OCI-LY1 (cell line): ENCODE measurements at regions not wholly inside any gene's neighbourhood (a gene's known extent, or its start where the extent isn't known, plus 50 kb on each side); places are given as distances from the start of the nearest gene placed in this dataset.

Experiments
- H2AFZ ChIP-seq: fragments of 200-600 bp; sonication (generic), shearing (Covaris generic); 2 replicates; pipeline ENCODE4 v1.6.0; 2014; ENCODE audit warnings: antibody characterized with exemption, mild to moderate bottlenecking, low read length
- H3F3A ChIP-seq: fragments of 200-600 bp; sonication (generic), shearing (Covaris generic); 2 replicates; pipeline ENCODE4 v1.6.0; 2014; ENCODE audit warnings: mild to moderate bottlenecking, antibody characterized with exemption, low read length, moderate library complexity; ENCODE audit not compliant: insufficient read depth
- H3K27ac ChIP-seq: fragments of 200-600 bp; sonication (generic); 2 replicates; pipeline ENCODE4 v1.5.1; 2014; ENCODE audit warnings: low read length, mixed run types, mild to moderate bottlenecking, low read depth; ENCODE audit not compliant: poor library complexity, severe bottlenecking
- H3K27me3 ChIP-seq: fragments of 200-600 bp; sonication (generic); 2 replicates; pipeline ENCODE4 v1.6.0; 2014; ENCODE audit warnings: antibody characterized with exemption, mild to moderate bottlenecking, low read length, moderate library complexity; ENCODE audit not compliant: insufficient read depth
- H3K36me3 ChIP-seq: fragments of 200-600 bp; sonication (generic); 2 replicates; pipeline ENCODE4 v1.6.1; 2014; ENCODE audit warnings: mild to moderate bottlenecking, antibody characterized with exemption, low read length, moderate library complexity, mixed read lengths; ENCODE audit not compliant: insufficient read depth
- H3K4me1 ChIP-seq: fragments of 200-600 bp; sonication (generic); 2 replicates; pipeline ENCODE4 v1.5.1; 2014; ENCODE audit warnings: mild to moderate bottlenecking, low read length, moderate library complexity; ENCODE audit not compliant: insufficient read depth, severe bottlenecking
- H3K4me2 ChIP-seq: fragments of 200-600 bp; sonication (generic), shearing (Covaris generic); 2 replicates; pipeline ENCODE4 v1.6.1; 2014; ENCODE audit warnings: low read length
- H3K4me3 ChIP-seq: fragments of 200-600 bp; sonication (generic); 2 replicates; pipeline ENCODE4 v1.5.1; 2014; ENCODE audit warnings: low read length, low read depth, mild to moderate bottlenecking, mixed read lengths; ENCODE audit not compliant: poor library complexity, severe bottlenecking
- H3K79me2 ChIP-seq: fragments of 200-600 bp; shearing (Covaris generic); 2 replicates; pipeline ENCODE4 v1.6.1; 2016; ENCODE audit warnings: mixed run types, low read length, mixed read lengths; ENCODE audit not compliant: insufficient read depth
- H3K9ac ChIP-seq: fragments of 200-600 bp; sonication (generic), shearing (Covaris generic); 2 replicates; pipeline ENCODE4 v1.6.1; 2014; ENCODE audit warnings: mild to moderate bottlenecking, low read length, mixed read lengths
- H3K9me2 ChIP-seq: fragments of 200-600 bp; sonication (generic), shearing (Covaris generic); 2 replicates; pipeline ENCODE4 v1.6.1; 2014; ENCODE audit warnings: low read depth, mild to moderate bottlenecking, low read length, mixed read lengths
- H3K9me3 ChIP-seq: fragments of 200-600 bp; shearing (Covaris generic); 2 replicates; pipeline ENCODE4 v1.6.1; 2014; ENCODE audit warnings: low read length, mixed read lengths
- H4K20me1 ChIP-seq: fragments of 200-600 bp; sonication (generic), shearing (Covaris generic); 2 replicates; pipeline ENCODE4 v1.6.0; 2016; ENCODE audit warnings: mild to moderate bottlenecking, low read length; ENCODE audit not compliant: insufficient read depth
- EZH2 ChIP-seq: fragments of 200-600 bp; sonication (generic), shearing (Covaris generic); IDR thresholded peaks from 2 replicates; pipeline ENCODE4 v1.8.0; 2017; ENCODE audit warnings: borderline replicate concordance, mixed run types, mild to moderate bottlenecking, antibody characterized with exemption, low read length, moderate library complexity, mixed read lengths
- TF ChIP-seq, protein P1 (sequence below): fragments of 200-600 bp; sonication (generic), shearing (Covaris generic); IDR thresholded peaks from 2 replicates; pipeline ENCODE4 v1.5.1; 2017; ENCODE audit warnings: mild to moderate bottlenecking, antibody characterized with exemption, low read length, moderate library complexity, mixed read lengths

DNA sequence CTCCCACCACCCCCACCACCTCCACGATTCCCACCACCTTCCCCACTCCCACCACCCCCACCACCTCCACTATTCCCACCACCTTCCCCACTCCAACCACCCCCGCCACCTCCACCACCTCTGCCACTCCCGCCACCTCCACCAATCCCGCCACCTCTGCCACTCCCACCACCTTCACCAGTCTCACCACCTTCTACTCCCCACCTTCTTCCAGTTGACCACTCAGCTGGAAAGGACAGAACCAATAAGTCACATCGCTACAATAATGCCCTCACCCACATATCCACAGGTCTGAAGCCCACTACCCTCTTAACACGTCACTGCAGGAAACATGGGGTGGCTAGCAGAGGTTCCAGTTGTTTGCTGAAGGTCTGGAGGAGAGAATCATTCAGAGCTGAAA, 93.5 kb upstream of the PAX2 start:
- no peaks in the 10 kb centered on the region for H3K4me1 ChIP-seq
- H3K9me2 ChIP-seq = no peaks in the 10 kb centered on the region
- no peaks in the 10 kb centered on the region for H3K27me3 ChIP-seq
- TF ChIP-seq, protein P1, sequence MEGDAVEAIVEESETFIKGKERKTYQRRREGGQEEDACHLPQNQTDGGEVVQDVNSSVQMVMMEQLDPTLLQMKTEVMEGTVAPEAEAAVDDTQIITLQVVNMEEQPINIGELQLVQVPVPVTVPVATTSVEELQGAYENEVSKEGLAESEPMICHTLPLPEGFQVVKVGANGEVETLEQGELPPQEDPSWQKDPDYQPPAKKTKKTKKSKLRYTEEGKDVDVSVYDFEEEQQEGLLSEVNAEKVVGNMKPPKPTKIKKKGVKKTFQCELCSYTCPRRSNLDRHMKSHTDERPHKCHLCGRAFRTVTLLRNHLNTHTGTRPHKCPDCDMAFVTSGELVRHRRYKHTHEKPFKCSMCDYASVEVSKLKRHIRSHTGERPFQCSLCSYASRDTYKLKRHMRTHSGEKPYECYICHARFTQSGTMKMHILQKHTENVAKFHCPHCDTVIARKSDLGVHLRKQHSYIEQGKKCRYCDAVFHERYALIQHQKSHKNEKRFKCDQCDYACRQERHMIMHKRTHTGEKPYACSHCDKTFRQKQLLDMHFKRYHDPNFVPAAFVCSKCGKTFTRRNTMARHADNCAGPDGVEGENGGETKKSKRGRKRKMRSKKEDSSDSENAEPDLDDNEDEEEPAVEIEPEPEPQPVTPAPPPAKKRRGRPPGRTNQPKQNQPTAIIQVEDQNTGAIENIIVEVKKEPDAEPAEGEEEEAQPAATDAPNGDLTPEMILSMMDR = no peak
- TF ChIP-seq EZH2 = no peak
- H2AFZ ChIP-seq = no peak overlapping the region
- no peak overlapping the region for H3K9ac ChIP-seq
- H3F3A ChIP-seq = no peaks in the 10 kb centered on the region
- H3K9me3 ChIP-seq = no peaks in the 10 kb centered on the region
- H3K36me3 ChIP-seq = no peaks in the 10 kb centered on the region
- no peak overlapping the region for H3K27ac ChIP-seq
- no peaks in the 10 kb centered on the region for H4K20me1 ChIP-seq
- no peak overlapping the region for H3K4me3 ChIP-seq
- H3K4me2 ChIP-seq = no peak overlapping the region
- H3K79me2 ChIP-seq = no peaks in the 10 kb centered on the region

DNA sequence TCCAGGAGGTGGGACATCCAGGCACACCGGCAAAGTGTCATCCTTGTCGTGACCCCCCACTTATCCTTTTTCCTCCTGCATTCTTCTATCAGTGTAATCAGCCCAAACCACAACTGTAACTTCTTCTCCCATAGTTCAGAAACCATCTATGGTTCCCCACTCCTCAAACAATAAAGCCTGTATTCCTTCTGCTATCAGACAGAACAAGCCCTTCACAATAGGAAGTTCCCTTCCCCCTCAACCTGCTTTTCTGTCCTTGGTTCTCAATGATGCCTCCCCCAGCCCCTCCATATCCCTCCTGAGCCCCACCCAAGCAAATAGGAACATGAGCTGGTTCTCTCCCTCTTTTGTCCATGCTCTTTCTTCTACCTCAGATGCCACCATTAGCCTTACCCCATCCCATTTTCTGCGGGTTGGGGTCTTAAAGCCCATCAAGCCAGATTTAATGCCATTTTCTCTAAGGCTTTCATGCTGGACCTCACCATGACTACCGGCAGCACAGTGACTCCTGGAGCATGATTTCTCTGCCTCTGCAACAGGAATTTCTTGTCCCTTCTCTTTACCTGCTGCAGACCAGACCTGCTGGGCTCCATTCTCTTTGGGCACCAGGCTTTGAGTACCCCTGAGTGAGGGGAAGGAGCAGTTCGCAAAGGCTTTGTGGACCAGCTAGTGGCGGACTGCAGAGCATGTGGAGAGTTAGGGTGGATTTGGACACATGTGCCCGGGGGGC, 92.8 kb upstream of the PAX2 start:
- H3K4me3 ChIP-seq = no peak overlapping the region
- H2AFZ ChIP-seq = no peak overlapping the region
- no peaks in the 10 kb centered on the region for H3K4me1 ChIP-seq
- H3K9me3 ChIP-seq = no peaks in the 10 kb centered on the region
- no peaks in the 10 kb centered on the region for H3K27me3 ChIP-seq
- H3K4me2 ChIP-seq = no peak overlapping the region
- H3K79me2 ChIP-seq = no peaks in the 10 kb centered on the region
- H3K36me3 ChIP-seq = no peaks in the 10 kb centered on the region
- TF ChIP-seq, protein P1 = no peak
- no peak for TF ChIP-seq EZH2
- no peak overlapping the region for H3K9ac ChIP-seq
- no peaks in the 10 kb centered on the region for H4K20me1 ChIP-seq
- no peaks in the 10 kb centered on the region for H3K9me2 ChIP-seq
- H3F3A ChIP-seq = no peaks in the 10 kb centered on the region
- H3K27ac ChIP-seq = no peak overlapping the region

DNA sequence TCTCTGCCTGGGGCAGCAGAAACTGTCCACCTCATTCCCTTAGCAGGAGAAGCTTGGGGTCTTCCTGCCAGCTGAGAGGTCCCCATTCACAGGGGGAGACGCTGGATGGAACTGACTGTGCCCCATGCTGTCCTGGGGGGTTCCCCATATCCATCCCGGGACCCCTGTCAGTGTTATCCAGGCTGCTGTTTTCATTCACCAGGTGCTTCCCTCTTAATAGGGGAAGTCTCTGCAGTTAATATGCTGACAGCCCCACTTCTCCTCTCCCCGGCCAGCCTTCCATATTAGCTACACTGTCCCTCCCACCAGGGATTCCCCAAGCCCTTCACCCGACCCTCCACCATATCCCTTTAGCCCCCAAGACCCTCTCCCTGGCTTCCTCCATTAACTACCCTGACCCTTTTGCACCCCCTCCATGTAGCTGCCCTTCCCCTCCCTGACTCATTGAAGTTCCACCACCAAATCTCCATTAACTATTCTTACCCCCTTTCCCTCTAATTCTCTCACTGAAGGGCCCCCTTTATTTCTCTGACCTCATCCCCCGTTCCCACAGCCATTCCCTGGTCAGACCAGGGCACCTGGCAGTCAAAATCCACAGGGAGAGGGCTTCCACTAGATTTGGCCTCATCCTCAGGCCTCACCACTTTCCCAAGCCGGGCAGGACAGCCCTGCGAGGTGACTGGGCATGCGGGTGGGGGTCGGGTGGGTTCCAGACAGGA, 92.0 kb upstream of the PAX2 start:
- Histone ChIP-seq H4K20me1 (no peaks in the 10 kb centered on the region), H3F3A (no peaks in the 10 kb centered on the region), H2AFZ (no peak overlapping the region), H3K4me1 (no peaks in the 10 kb centered on the region), H3K27me3 (no peaks in the 10 kb centered on the region), H3K9me3 (no peaks in the 10 kb centered on the region), H3K9ac (no peak overlapping the region), H3K9me2 (no peaks in the 10 kb centered on the region), H3K36me3 (no peaks in the 10 kb centered on the region), H3K4me2 (no peak overlapping the region), H3K4me3 (no peak overlapping the region), H3K27ac (no peak overlapping the region), H3K79me2 (no peaks in the 10 kb centered on the region)
- no peak for TF ChIP-seq EZH2
- TF ChIP-seq, protein P1 = no peak
